NCI-H146 treated with DMSO at 0.1 percent for 48 hours (cell line): ENCODE measurements at regions not wholly inside any gene's neighbourhood (a gene's known extent, or its start where the extent isn't known, plus 50 kb on each side); places are given as distances from the start of the nearest gene placed in this dataset.

Experiments used
- DNase-seq: peaks from one replicate; lab custom pipeline; 2025; ENCODE audit not compliant: unreplicated experiment; lab: John Stamatoyannopoulos, UW

- no peak for DNase-seq
Measured at GRCh38 chr16:85320677-85321385, 208.6 kb upstream of the CIBAR2 start.

- no peak for DNase-seq
Measured at GRCh38 chr16:85321509-85322271, 209.4 kb upstream of the CIBAR2 start.

GRCh38 chr16:85323230-85323960 is 211.1 kb upstream of the CIBAR2 start:
- DNase-seq = no peak

GRCh38 chr16:85323961-85324253 is 211.6 kb upstream of the CIBAR2 start:
- no peak for DNase-seq

GRCh38 chr16:85324488-85324887 is 212.2 kb upstream of the CIBAR2 start:
- no peak for DNase-seq

GRCh38 chr16:85326113-85326793 is 214.0 kb upstream of the CIBAR2 start:
- DNase-seq = no peak

- DNase-seq = no peak
Measured at GRCh38 chr16:85326794-85327181, 214.5 kb upstream of the CIBAR2 start.

- DNase-seq = peak; percentile 83
Measured at GRCh38 chr16:85327731-85328675, 215.7 kb upstream of the CIBAR2 start.

GRCh38 chr16:85328676-85329058 is 216.4 kb upstream of the CIBAR2 start:
- no peak for DNase-seq

- DNase-seq = peak; percentile 49
Measured at GRCh38 chr16:85329059-85329812, 217.0 kb upstream of the CIBAR2 start.

GRCh38 chr16:85330006-85330693 is 217.9 kb upstream of the CIBAR2 start:
- DNase-seq = no peak

GRCh38 chr16:85330694-85331188 is 218.5 kb upstream of the CIBAR2 start:
- no peak for DNase-seq

- no peak for DNase-seq
Measured at GRCh38 chr16:85331688-85332087, 219.4 kb upstream of the CIBAR2 start.

- no peak for DNase-seq
Measured at GRCh38 chr16:85332175-85332574, 219.9 kb upstream of the CIBAR2 start.

GRCh38 chr16:85333337-85333736 is 221.1 kb upstream of the CIBAR2 start:
- no peak for DNase-seq

- no peak for DNase-seq
Measured at GRCh38 chr16:85333744-85334640, 221.7 kb upstream of the CIBAR2 start.

- DNase-seq = peak; percentile 33
Measured at GRCh38 chr16:85334718-85335583, 222.7 kb upstream of the CIBAR2 start.
